ENCODE measurements at regions not wholly inside any gene's neighbourhood (a gene's known extent, or its start where the extent isn't known, plus 50 kb on each side); places are given as distances from the start of the nearest gene placed in this dataset.

GRCh38 chr20:60561052-60561451, 602.8 kb downstream of the CDH26 start:
- Histone ChIP-seq H3K4me1 (ENCODE audit: control insufficient read depth in 1 of 2, extremely low read depth in 1 of 2, insufficient read depth in 2 of 2, low read length in 2 of 2) (no peaks in the 10 kb centered on the region), H3K27me3 (replicated peaks in 1 of 2; ENCODE audit: control insufficient read depth in 2 of 2, extremely low read depth in 1 of 2, insufficient read depth in 2 of 2, low read length in 1 of 2) (peaks cover 2 to 19% of the 10 kb centered on the region in 2 experiments), H3K36me3 (ENCODE audit: control insufficient read depth in 2 of 2, extremely low read depth in 1 of 2, insufficient read depth in 1 of 2, low read length in 1 of 2) (no peaks in the 10 kb centered on the region), H3K27ac (ENCODE audit: low read length) (no peak overlapping the region), H3K9me3 (no peaks in the 10 kb centered on the region), H3K4me3 (ENCODE audit: control insufficient read depth in 1 of 2, extremely low read depth in 1 of 2, low read length in 1 of 2) (no peak overlapping the region)
- ChIA-PET CTCF (no interaction called here), POLR2A (no interaction called here)
- Mint-ChIP-seq H3K36me3 (no peaks in the 10 kb centered on the region), H3K27ac (no peak overlapping the region), H3K4me3 (no peak overlapping the region), H3K4me1 (no peaks in the 10 kb centered on the region), H3K27me3 (peaks cover 11 to 18% of the 10 kb centered on the region in 2 donors), H3K9me3 (no peaks in the 10 kb centered on the region)
- DNase-seq: no peak
- no peak for ATAC-seq (replicated peaks in 1 of 4)
- 60% methylated on average over 3 of the region's 3 CpGs for WGBS (ENCODE audit: insufficient coverage)

GRCh38 chr20:60565083-60565482, 606.9 kb downstream of the CDH26 start:
- WGBS (ENCODE audit: insufficient coverage): 59% methylated on average over 4 of the region's 4 CpGs

GRCh38 chr20:60565551-60565950, 607.3 kb downstream of the CDH26 start:
- Histone ChIP-seq H3K36me3 (ENCODE audit: control insufficient read depth in 2 of 2, extremely low read depth in 1 of 2, insufficient read depth in 1 of 2, low read length in 1 of 2) (no peaks in the 10 kb centered on the region), H3K9me3 (no peaks in the 10 kb centered on the region), H3K27me3 (replicated peaks in 1 of 2; ENCODE audit: control insufficient read depth in 2 of 2, extremely low read depth in 1 of 2, insufficient read depth in 2 of 2, low read length in 1 of 2) (peaks cover 2 to 14% of the 10 kb centered on the region in 2 experiments), H3K27ac (ENCODE audit: low read length) (no peak overlapping the region), H3K4me1 (ENCODE audit: control insufficient read depth in 1 of 2, extremely low read depth in 1 of 2, insufficient read depth in 2 of 2, low read length in 2 of 2) (no peaks in the 10 kb centered on the region), H3K4me3 (ENCODE audit: control insufficient read depth in 1 of 2, extremely low read depth in 1 of 2, low read length in 1 of 2) (no peak overlapping the region)
- 36% methylated on average over 2 of the region's 5 CpGs for WGBS (ENCODE audit: insufficient coverage)
- H3K27me3 Mint-ChIP-seq: peaks cover 4 to 6% of the 10 kb centered on the region in 2 donors
- no peak for DNase-seq
- H3K27ac Mint-ChIP-seq: no peak overlapping the region
- no peaks in the 10 kb centered on the region for H3K9me3 Mint-ChIP-seq
- CTCF ChIA-PET: no interaction called here
- no peaks in the 10 kb centered on the region for H3K4me1 Mint-ChIP-seq
- H3K36me3 Mint-ChIP-seq: no peaks in the 10 kb centered on the region
- no peak overlapping the region for H3K4me3 Mint-ChIP-seq
- no peak for ATAC-seq (replicated peaks in 1 of 4)
- POLR2A ChIA-PET: no interaction called here

More at GRCh38 chr20:60565083-60565482, 606.9 kb downstream of the CDH26 start:
- Mint-ChIP-seq H3K4me1 (no peaks in the 10 kb centered on the region), H3K27me3 (peaks cover 4 to 6% of the 10 kb centered on the region in 2 donors), H3K27ac (no peak overlapping the region), H3K9me3 (no peaks in the 10 kb centered on the region), H3K36me3 (no peaks in the 10 kb centered on the region), H3K4me3 (no peak overlapping the region)
- H3K27me3 ChIP-seq (replicated peaks in 1 of 2; ENCODE audit: control insufficient read depth in 2 of 2, extremely low read depth in 1 of 2, insufficient read depth in 2 of 2, low read length in 1 of 2): peaks cover 2 to 16% of the 10 kb centered on the region in 2 experiments
- no peak for DNase-seq
- H3K4me1 ChIP-seq (ENCODE audit: control insufficient read depth in 1 of 2, extremely low read depth in 1 of 2, insufficient read depth in 2 of 2, low read length in 2 of 2): no peaks in the 10 kb centered on the region
- no peaks in the 10 kb centered on the region for H3K36me3 ChIP-seq (ENCODE audit: control insufficient read depth in 2 of 2, extremely low read depth in 1 of 2, insufficient read depth in 1 of 2, low read length in 1 of 2)
- ChIA-PET CTCF (no interaction called here), POLR2A (no interaction called here)
- H3K9me3 ChIP-seq: no peaks in the 10 kb centered on the region
- H3K4me3 ChIP-seq (ENCODE audit: control insufficient read depth in 1 of 2, extremely low read depth in 1 of 2, low read length in 1 of 2): no peak overlapping the region
- H3K27ac ChIP-seq (ENCODE audit: low read length): no peak overlapping the region
- ATAC-seq (replicated peaks in 1 of 4): no peak

GRCh38 chr20:60569116-60569515, 610.9 kb downstream of the CDH26 start:
- Mint-ChIP-seq H3K36me3 (no peaks in the 10 kb centered on the region), H3K4me1 (no peaks in the 10 kb centered on the region), H3K27ac (no peak overlapping the region), H3K27me3 (peaks cover 4% of the 10 kb centered on the region in 2 donors), H3K4me3 (no peak overlapping the region), H3K9me3 (no peaks in the 10 kb centered on the region)
- Histone ChIP-seq H3K4me3 (ENCODE audit: control insufficient read depth in 1 of 2, extremely low read depth in 1 of 2, low read length in 1 of 2) (no peak overlapping the region), H3K27ac (ENCODE audit: low read length) (no peak overlapping the region), H3K27me3 (replicated peaks in 1 of 2; ENCODE audit: control insufficient read depth in 2 of 2, extremely low read depth in 1 of 2, insufficient read depth in 2 of 2, low read length in 1 of 2) (peaks cover 2 to 8% of the 10 kb centered on the region in 2 experiments), H3K4me1 (ENCODE audit: control insufficient read depth in 1 of 2, extremely low read depth in 1 of 2, insufficient read depth in 2 of 2, low read length in 2 of 2) (no peaks in the 10 kb centered on the region), H3K9me3 (no peaks in the 10 kb centered on the region), H3K36me3 (ENCODE audit: control insufficient read depth in 2 of 2, extremely low read depth in 1 of 2, insufficient read depth in 1 of 2, low read length in 1 of 2) (no peaks in the 10 kb centered on the region)
- DNase-seq (no peak), ATAC-seq (replicated peaks in 1 of 4) (no peak)
- 92% methylated on average over 3 of the region's 6 CpGs for WGBS (ENCODE audit: insufficient coverage)
- POLR2A ChIA-PET: no interaction called here
- CTCF ChIA-PET: no interaction called here

GRCh38 chr20:60570481-60571277, 612.5 kb downstream of the CDH26 start:
- Mint-ChIP-seq H3K4me3 (no peak overlapping the region), H3K36me3 (no peaks in the 10 kb centered on the region), H3K9me3 (no peaks in the 10 kb centered on the region), H3K4me1 (no peaks in the 10 kb centered on the region), H3K27ac (no peak overlapping the region), H3K27me3 (peaks cover 4% of the 10 kb centered on the region in 2 donors)
- POLR2A ChIA-PET: no interaction called here
- ATAC-seq (replicated peaks in 1 of 4) (no peak), DNase-seq (no peak)
- Histone ChIP-seq H3K9me3 (no peaks in the 10 kb centered on the region), H3K4me1 (ENCODE audit: control insufficient read depth in 1 of 2, extremely low read depth in 1 of 2, insufficient read depth in 2 of 2, low read length in 2 of 2) (no peaks in the 10 kb centered on the region), H3K27ac (ENCODE audit: low read length) (no peak overlapping the region), H3K36me3 (ENCODE audit: control insufficient read depth in 2 of 2, extremely low read depth in 1 of 2, insufficient read depth in 1 of 2, low read length in 1 of 2) (no peaks in the 10 kb centered on the region), H3K4me3 (ENCODE audit: control insufficient read depth in 1 of 2, extremely low read depth in 1 of 2, low read length in 1 of 2) (no peak overlapping the region), H3K27me3 (replicated peaks in 1 of 2; ENCODE audit: control insufficient read depth in 2 of 2, extremely low read depth in 1 of 2, insufficient read depth in 2 of 2, low read length in 1 of 2) (peaks cover under 1 to 8% of the 10 kb centered on the region in 2 experiments)
- 71% methylated on average over 4 of the region's 11 CpGs for WGBS (ENCODE audit: insufficient coverage)
- CTCF ChIA-PET: no interaction called here

- DNase-seq: no peak
- ATAC-seq (replicated peaks in 1 of 4): no peak
- H3K4me1 ChIP-seq (ENCODE audit: control insufficient read depth in 1 of 2, extremely low read depth in 1 of 2, insufficient read depth in 2 of 2, low read length in 2 of 2): no peaks in the 10 kb centered on the region
- no CpG with 5 or more reads among the region's 4 CpGs for WGBS (ENCODE audit: insufficient coverage)
- Mint-ChIP-seq H3K36me3 (no peaks in the 10 kb centered on the region), H3K27ac (no peak overlapping the region), H3K27me3 (peaks cover 4% of the 10 kb centered on the region in 2 donors), H3K4me3 (no peak overlapping the region), H3K4me1 (no peaks in the 10 kb centered on the region), H3K9me3 (no peaks in the 10 kb centered on the region)
- H3K9me3 ChIP-seq: no peaks in the 10 kb centered on the region
- H3K36me3 ChIP-seq (ENCODE audit: control insufficient read depth in 2 of 2, extremely low read depth in 1 of 2, insufficient read depth in 1 of 2, low read length in 1 of 2): no peaks in the 10 kb centered on the region
- H3K27me3 ChIP-seq (replicated peaks in 1 of 2; ENCODE audit: control insufficient read depth in 2 of 2, extremely low read depth in 1 of 2, insufficient read depth in 2 of 2, low read length in 1 of 2): peaks cover 0 to 4% of the 10 kb centered on the region in 2 experiments
- no peak overlapping the region for H3K27ac ChIP-seq (ENCODE audit: low read length)
- ChIA-PET POLR2A (no interaction called here), CTCF (no interaction called here)
- H3K4me3 ChIP-seq (ENCODE audit: control insufficient read depth in 1 of 2, extremely low read depth in 1 of 2, low read length in 1 of 2): no peak overlapping the region
These were observed 614.9 kb downstream of the CDH26 start for GRCh38 chr20:60573003-60573680.

All from T-cell (primary cell).